Breast epithelium (tissue), 4 donors: ENCODE measurements at regions not wholly inside any gene's neighbourhood (a gene's known extent, or its start where the extent isn't known, plus 50 kb on each side); places are given as distances from the start of the nearest gene placed in this dataset.

Experiments
- DNase-seq, 2 donors: peaks; one replicate each; pipeline ENCODE4 v3.0.0-alpha.2; 2019; ENCODE audit warnings: low spot score in 2 of 2
- H3K27ac ChIP-seq, 2 donors: fragments of 200-600 bp; sonication (generic) in 1 of 2; one replicate each; pipeline ENCODE4 v1.5.1; 2016 to 2019; ENCODE audit warnings: mild to moderate bottlenecking in 1 of 2
- H3K27me3 ChIP-seq, 2 donors: fragments of 200-600 bp; sonication (generic) in 1 of 2; one replicate each; pipeline versions ENCODE4 v1.5.1 to v1.6.0; 2017 to 2019; ENCODE audit warnings: control low read depth in 1 of 2, mild to moderate bottlenecking in 1 of 2
- H3K36me3 ChIP-seq: fragments of 200-600 bp; one replicate; pipeline ENCODE4 v1.5.1; 2019
- H3K4me1 ChIP-seq, 2 donors: fragments of 200-600 bp; sonication (generic); one replicate each; pipeline ENCODE4 v1.5.1; 2016 to 2019; ENCODE audit warnings: control low read depth in 1 of 2
- H3K4me3 ChIP-seq, 3 donors: fragments of 200-600 bp; sonication (generic); 1 replicate in 2 of 3; 2 replicates in 1 of 3; pipeline ENCODE4 v1.5.1; 2016 to 2019; ENCODE audit warnings: mild to moderate bottlenecking in 3 of 3, moderate library complexity in 2 of 3
- H3K9me3 ChIP-seq, 2 donors: fragments of 200-600 bp; sonication (generic) in 1 of 2; one replicate each; pipeline ENCODE4 v1.5.1; 2016 to 2019; ENCODE audit warnings: control low read depth in 1 of 2
- POLR2A ChIP-seq: fragments of 450-650 bp; IDR thresholded peaks from one replicate; pipeline ENCODE4 v1.6.1; 2016; ENCODE audit warnings: antibody characterized with exemption, mild to moderate bottlenecking, moderate library complexity
- POLR2AphosphoS5 ChIP-seq, 3 donors: sonication (generic); formaldehyde crosslinking; IDR thresholded peaks; one replicate each; pipeline ENCODE4 v1.6.1; 2017; ENCODE audit warnings: antibody characterized with exemption in 3 of 3
- intact Hi-C: fragments of 100-400 bp; cut with DNase I; formaldehyde crosslinking; loops from one replicate; pipeline ENCODE4 v1.15.1; 2023; ENCODE audit warnings: low total_unique reads
- TF ChIP-seq, protein P1 (sequence below), 3 donors: fragments of 450-650 bp; IDR thresholded peaks; one replicate each; pipeline ENCODE4 v1.5.1; 2016 to 2017; ENCODE audit warnings: antibody characterized with exemption in 3 of 3, mild to moderate bottlenecking in 3 of 3, moderate library complexity in 3 of 3

DNA sequence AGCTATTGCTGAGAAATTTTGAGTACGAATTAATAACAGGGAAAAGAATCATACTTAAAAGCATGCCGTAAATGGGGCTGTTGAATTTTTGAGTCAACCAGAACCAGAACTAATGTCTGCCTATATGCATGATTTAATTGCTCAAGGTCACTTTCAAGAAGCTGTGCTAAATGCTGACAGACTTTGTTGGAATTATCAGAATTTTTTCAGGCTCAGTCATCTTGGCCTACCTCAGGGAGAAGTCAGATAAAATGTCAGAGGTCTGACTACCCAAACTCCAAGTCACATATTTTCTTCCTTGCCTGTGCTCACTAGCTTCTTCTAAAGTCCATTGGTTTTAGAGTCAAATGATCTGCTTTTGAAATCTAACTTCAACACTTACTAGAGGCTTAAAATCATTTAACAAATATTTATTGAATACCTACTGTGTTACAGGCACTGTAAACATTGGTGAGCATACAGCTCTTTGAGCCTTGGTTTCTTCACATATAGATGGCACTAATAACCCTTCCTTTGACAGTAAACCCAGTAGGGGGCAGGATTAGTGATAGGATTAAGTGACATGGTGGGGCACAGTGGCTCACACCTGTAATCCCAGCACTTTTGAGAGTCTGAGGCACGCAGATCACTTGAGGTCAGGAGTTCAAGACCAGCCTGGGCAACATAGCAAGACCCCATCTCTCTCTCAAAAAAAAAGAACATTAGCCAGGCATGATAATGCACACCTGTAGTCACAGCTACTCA, 121.2 kb upstream of the SLC44A3 start:
- DNase-seq, result no peak
- H3K27ac ChIP-seq, result peak overlapping the region in 1 of 2 donors; percentile 25
- no peaks in the 10 kb centered on the region for H3K27me3 ChIP-seq
- no peaks in the 10 kb centered on the region for H3K9me3 ChIP-seq
- no peaks in the 10 kb centered on the region for H3K36me3 ChIP-seq
- intact Hi-C loops, result no loop called here
- no peak for TF ChIP-seq POLR2A
- TF ChIP-seq, protein P1, sequence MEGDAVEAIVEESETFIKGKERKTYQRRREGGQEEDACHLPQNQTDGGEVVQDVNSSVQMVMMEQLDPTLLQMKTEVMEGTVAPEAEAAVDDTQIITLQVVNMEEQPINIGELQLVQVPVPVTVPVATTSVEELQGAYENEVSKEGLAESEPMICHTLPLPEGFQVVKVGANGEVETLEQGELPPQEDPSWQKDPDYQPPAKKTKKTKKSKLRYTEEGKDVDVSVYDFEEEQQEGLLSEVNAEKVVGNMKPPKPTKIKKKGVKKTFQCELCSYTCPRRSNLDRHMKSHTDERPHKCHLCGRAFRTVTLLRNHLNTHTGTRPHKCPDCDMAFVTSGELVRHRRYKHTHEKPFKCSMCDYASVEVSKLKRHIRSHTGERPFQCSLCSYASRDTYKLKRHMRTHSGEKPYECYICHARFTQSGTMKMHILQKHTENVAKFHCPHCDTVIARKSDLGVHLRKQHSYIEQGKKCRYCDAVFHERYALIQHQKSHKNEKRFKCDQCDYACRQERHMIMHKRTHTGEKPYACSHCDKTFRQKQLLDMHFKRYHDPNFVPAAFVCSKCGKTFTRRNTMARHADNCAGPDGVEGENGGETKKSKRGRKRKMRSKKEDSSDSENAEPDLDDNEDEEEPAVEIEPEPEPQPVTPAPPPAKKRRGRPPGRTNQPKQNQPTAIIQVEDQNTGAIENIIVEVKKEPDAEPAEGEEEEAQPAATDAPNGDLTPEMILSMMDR (IDR thresholded peaks at IDR 0.05), result no peak
- TF ChIP-seq POLR2AphosphoS5 (IDR thresholded peaks at IDR 0.05), result no peak
- no peaks in the 10 kb centered on the region for H3K4me1 ChIP-seq
- no peak overlapping the region for H3K4me3 ChIP-seq

DNA sequence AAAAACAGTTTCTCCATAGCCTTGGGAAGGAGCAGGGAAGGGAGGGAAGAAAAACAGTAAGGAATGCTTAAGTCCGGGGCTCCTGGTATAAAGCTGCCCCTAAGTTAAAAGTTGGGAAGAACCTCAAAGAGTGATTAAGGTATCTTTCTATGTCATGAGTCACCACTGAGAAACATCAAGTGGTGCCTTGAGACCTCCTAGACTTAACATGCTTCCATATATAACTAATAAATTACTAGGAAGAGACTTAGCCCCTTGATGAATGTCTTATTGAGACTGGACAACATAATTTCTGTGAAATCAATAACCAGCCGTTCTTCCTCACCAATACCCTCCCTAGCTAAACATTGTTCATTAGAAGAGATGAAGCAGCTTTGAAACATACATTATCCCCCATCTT, 121.8 kb upstream of the SLC44A3 start:
- no peak for TF ChIP-seq POLR2A
- TF ChIP-seq, protein P1 (IDR thresholded peaks at IDR 0.05), result no peak
- no peak for TF ChIP-seq POLR2AphosphoS5 (IDR thresholded peaks at IDR 0.05)
- Histone ChIP-seq H3K4me3 (no peak overlapping the region), H3K27me3 (no peaks in the 10 kb centered on the region), H3K36me3 (no peaks in the 10 kb centered on the region), H3K27ac (peak overlapping the region in 1 of 2 donors; percentile 25), H3K9me3 (no peaks in the 10 kb centered on the region), H3K4me1 (no peaks in the 10 kb centered on the region)
- intact Hi-C loops, result no loop called here
- no peak for DNase-seq

DNA sequence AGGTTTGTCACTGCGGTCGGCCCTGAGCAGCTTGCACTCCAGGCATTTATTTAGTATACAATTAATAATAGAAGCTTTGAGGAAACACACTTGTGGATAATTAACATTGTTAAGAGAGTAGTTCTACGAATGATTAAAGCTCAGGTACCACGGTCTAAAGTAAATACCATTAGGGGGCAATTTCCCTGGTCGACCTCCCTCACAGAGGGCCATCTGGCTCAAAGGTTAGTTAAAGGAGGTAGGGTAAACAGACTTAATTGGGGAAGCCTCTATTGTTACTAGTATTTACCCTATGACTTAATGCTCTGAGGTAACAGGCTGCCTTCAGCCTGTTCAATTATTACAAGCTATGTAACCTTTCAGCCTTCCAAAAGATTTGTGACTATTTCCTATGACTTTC, 122.3 kb upstream of the SLC44A3 start:
- Histone ChIP-seq H3K9me3 (no peaks in the 10 kb centered on the region), H3K36me3 (no peaks in the 10 kb centered on the region), H3K4me1 (no peaks in the 10 kb centered on the region), H3K27me3 (no peaks in the 10 kb centered on the region), H3K27ac (no peak overlapping the region), H3K4me3 (no peak overlapping the region)
- intact Hi-C loops, result no loop called here
- TF ChIP-seq, protein P1 (IDR thresholded peaks at IDR 0.05), result no peak
- TF ChIP-seq POLR2A, result no peak
- TF ChIP-seq POLR2AphosphoS5 (IDR thresholded peaks at IDR 0.05), result no peak
- DNase-seq, result no peak

DNA sequence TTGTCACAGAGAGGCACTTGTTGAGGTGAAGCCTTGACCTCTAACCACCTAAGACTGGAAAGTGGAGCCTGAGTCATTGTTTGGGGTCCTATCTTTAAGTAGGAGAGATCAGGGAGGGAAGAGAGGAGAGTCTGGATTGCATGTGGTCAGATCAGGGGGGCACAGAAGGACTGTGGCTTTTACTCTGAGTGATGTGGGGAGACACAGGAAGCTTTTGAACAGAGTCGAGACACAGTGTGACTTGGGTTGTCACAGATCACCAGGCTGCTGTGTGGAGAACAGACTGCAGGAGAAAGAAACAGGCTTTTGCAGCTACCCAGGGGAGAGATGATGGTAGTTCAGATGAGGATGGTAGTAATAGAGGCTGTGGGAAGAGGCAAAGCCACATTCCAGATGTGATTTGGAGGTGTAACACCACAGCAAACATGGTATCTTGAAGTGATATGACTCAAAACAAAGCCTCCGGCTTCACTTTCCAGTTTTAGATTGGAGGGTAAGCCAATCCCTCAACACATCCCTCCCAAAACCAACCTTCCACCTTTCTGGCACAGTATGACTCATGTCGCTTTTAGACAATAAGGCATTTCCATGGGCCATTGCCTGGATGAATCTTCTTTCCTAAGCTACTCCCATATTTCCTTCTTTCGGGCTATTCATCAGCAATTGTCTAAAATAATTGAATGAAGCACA, 125.8 kb upstream of the SLC44A3 start:
- H3K27me3 ChIP-seq, result no peaks in the 10 kb centered on the region
- no peak for DNase-seq
- H3K4me1 ChIP-seq, result no peaks in the 10 kb centered on the region
- TF ChIP-seq POLR2AphosphoS5 (IDR thresholded peaks at IDR 0.05), result no peak
- TF ChIP-seq POLR2A, result no peak
- TF ChIP-seq, protein P1 (IDR thresholded peaks at IDR 0.05), result no peak
- intact Hi-C loops, result no loop called here
- no peak overlapping the region for H3K4me3 ChIP-seq
- H3K27ac ChIP-seq, result no peak overlapping the region
- no peaks in the 10 kb centered on the region for H3K36me3 ChIP-seq
- no peaks in the 10 kb centered on the region for H3K9me3 ChIP-seq

DNA sequence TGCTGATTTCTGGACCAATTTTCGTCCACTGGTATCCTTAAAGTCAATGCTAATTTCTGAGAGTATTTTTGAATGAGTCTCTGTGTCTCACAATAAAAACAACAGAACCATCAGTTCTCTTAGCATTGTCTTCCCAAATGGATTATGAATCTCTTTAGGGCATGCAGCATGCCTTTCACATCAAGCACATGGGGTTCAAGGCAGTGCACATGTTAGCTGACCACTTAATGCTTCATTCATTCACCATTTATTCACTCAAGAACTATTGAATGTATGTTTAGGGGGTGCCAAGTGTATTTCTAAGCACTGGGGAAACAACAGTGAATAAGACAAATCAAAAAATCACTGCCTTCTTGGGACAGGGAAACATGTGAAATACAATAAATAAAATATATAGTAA, 126.7 kb upstream of the SLC44A3 start:
- H3K9me3 ChIP-seq, result no peaks in the 10 kb centered on the region
- H3K4me3 ChIP-seq, result no peak overlapping the region
- DNase-seq, result no peak
- no peak overlapping the region for H3K27ac ChIP-seq
- no peaks in the 10 kb centered on the region for H3K27me3 ChIP-seq
- TF ChIP-seq POLR2AphosphoS5 (IDR thresholded peaks at IDR 0.05) (no peak), POLR2A (no peak)
- TF ChIP-seq, protein P1 (IDR thresholded peaks at IDR 0.05), result no peak
- intact Hi-C loops, result no loop called here
- H3K36me3 ChIP-seq, result no peaks in the 10 kb centered on the region
- H3K4me1 ChIP-seq, result no peaks in the 10 kb centered on the region
